Posterior cingulate gyrus (tissue), 11 donors: ENCODE measurements at regions not wholly inside any gene's neighbourhood (a gene's known extent, or its start where the extent isn't known, plus 50 kb on each side); places are given as distances from the start of the nearest gene placed in this dataset.
"Not testable (repeated sequence)": the region's sequence is repeated elsewhere in the genome, so short reads cannot be mapped to it uniquely, and the experiment has no call there.

Source experiments
- DNase-seq, 10 donors: peaks; one replicate each; pipeline versions ENCODE4 v3.0.0 to v3.0.0-alpha.2; 2020 to 2021; ENCODE audit warnings: mixed read lengths in 3 of 10
- intact Hi-C: fragments of 100-400 bp; cut with DNase I; formaldehyde crosslinking; loops from one replicate; pipeline ENCODE4 v1.15.1; 2023

GRCh38 chr2:89756616-89757015, 1065.1 kb downstream of the RPIA start:
- intact Hi-C loops, result not testable (repeated sequence)
- peak in 3 of 10 donors; percentile 18 to 60 (median 18) for DNase-seq

- intact Hi-C loops, result not testable (repeated sequence)
- peak in 3 of 10 donors; percentile 54 to 68 (median 59) for DNase-seq
Observed at GRCh38 chr2:89758332-89759026, 1067.0 kb downstream of the RPIA start.

DNA sequence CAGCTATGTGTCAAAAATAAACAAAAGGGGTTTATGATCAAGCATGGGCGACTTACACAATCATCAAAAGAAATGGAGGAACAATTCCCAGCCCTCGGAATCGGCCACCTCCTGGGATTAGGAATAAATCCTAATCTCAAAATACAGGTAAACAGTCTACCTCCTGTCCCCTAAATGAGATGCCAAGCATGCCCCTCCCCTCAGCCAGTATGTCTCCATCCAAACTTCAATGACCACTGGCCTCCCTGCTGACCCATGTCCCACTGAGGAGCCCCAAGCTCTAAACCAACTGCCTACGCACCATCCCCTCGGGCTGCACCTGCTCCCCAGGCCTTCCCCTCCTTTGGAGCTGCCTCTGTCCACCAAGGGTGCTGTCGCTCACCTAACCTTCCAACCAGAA, 1069.3 kb downstream of the RPIA start:
- intact Hi-C loops, result not testable (repeated sequence)
- DNase-seq, result peak in 2 of 10 donors; percentile 25 to 41

- DNase-seq, result peak in 1 of 10 donors; percentile 19
- intact Hi-C loops, result not testable (repeated sequence)
Observed at GRCh38 chr2:89761171-89761570, 1069.7 kb downstream of the RPIA start.

- DNase-seq, result peak in 1 of 10 donors; percentile 47
- intact Hi-C loops, result not testable (repeated sequence)
Observed at GRCh38 chr2:89761863-89762262, 1070.4 kb downstream of the RPIA start.

- DNase-seq, result peak in 3 of 10 donors; percentile 63 to 83 (median 82)
Observed at GRCh38 chr2:89762461-89763253, 1071.2 kb downstream of the RPIA start.

DNA sequence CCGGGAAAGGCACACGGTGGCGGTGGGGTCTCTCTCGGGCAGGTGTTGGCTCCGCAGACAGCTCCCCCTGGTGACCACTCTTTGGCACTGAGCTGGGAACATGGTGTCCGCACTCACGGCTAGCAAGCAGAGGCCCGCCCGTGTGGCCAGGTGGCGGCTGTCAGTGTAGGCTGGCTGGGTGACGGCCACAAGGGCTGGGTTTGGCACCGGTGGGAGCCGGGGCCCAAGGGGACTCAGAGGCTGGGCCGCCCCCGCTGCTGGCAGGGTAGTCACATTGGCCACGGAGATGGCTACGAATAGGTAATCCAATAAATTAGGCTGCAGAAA, 1071.7 kb downstream of the RPIA start:
- intact Hi-C loops, result no loop called here
- peak in 4 of 10 donors; percentile 30 to 87 (median 80) for DNase-seq

More at GRCh38 chr2:89762461-89763253, 1071.2 kb downstream of the RPIA start:
- intact Hi-C loops, result not testable (repeated sequence)

GRCh38 chr2:89763581-89764485, 1072.4 kb downstream of the RPIA start:
- DNase-seq, result peak in 4 of 10 donors; percentile 28 to 87 (median 74)
- intact Hi-C loops, result no loop called here

DNA sequence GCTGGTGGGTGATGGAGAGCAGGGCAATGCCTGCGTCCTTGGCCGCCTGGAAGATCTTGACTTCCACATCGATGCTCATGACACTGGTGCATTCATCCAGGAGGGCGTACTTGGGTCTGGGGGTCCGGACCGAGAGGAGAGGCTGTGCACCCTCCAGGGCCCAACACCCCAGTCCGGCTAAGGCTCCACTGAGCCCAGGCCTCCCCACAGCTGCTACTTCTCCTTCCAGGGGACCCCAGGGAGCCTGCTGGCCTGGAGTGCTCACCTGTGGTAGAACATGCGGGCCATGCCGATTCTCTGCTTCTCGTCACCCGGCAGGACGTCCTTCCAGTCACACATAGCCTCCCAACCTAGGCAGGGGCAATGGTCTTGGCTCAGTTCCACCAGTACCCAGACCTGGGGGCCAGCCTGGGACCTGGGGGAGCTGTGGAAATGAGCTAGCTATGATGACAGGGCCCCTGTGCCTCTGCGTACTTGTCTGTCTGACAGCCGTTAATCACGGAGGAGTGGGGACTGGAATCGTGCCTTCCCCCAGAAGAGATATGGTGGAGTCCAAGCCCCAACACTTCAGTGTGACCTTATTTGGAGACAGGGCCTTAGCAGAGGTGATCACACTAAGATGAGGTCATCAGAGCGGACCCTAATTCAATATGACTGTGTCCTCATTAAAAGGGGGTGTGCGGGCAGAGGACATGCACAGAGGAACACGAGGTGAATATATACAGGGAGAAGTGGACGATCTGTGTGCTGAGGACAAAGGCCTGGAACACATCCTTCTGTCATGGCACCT, 1073.3 kb downstream of the RPIA start:
- peak in 4 of 10 donors; percentile 26 to 86 (median 73) for DNase-seq
- intact Hi-C loops, result not testable (repeated sequence)

GRCh38 chr2:89765361-89765718, 1073.9 kb downstream of the RPIA start:
- intact Hi-C loops, result not testable (repeated sequence)

DNA sequence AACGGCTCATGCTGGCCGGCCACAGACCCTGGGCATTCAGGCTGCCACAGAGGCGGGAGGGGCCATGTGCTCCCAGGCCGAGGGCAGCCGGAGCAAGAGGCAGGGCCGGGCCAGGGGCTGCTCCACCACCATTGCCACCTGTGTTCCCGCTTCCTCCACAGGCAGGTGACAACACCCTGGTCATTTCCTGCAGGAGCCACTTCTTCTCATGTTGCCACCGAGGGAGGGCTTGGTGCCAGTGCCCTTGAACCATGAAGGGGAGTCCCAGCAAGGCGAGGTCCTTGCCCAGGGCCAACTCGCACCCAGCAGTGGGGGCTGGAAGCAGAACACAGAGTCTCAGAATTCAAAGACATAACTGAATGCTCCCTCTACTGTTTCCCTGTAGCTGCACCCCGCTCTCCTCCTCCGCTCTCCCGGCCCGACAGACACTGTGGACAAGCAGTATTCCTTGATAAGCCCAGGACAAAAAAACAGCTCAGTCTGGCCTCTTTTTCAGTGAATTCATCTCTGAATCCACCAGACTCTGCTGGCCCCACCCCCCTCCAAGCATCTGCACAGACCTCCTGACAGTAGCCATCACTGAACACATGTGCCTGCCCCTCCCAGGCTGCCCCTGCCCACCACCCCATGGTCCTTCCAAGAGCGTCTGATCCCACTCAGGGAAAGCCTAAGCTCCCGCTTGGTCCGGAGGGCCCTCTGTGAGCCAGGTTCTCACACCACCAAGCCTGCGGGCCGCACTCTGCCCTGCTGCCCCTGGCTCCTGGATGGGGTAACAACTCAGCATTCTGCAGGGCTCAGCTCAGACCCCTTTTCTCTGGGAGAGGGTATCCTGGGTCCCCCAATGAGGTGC, 1074.9 kb downstream of the RPIA start:
- peak in 4 of 10 donors; percentile 25 to 85 (median 70) for DNase-seq
- intact Hi-C loops, result not testable (repeated sequence)

More at GRCh38 chr2:89765361-89765718, 1073.9 kb downstream of the RPIA start:
- DNase-seq, result peak in 3 of 10 donors; percentile 50 to 85 (median 85)

- peak in 2 of 10 donors; percentile 69 to 77 for DNase-seq
Observed at GRCh38 chr2:89767058-89767457, 1075.6 kb downstream of the RPIA start.

DNA sequence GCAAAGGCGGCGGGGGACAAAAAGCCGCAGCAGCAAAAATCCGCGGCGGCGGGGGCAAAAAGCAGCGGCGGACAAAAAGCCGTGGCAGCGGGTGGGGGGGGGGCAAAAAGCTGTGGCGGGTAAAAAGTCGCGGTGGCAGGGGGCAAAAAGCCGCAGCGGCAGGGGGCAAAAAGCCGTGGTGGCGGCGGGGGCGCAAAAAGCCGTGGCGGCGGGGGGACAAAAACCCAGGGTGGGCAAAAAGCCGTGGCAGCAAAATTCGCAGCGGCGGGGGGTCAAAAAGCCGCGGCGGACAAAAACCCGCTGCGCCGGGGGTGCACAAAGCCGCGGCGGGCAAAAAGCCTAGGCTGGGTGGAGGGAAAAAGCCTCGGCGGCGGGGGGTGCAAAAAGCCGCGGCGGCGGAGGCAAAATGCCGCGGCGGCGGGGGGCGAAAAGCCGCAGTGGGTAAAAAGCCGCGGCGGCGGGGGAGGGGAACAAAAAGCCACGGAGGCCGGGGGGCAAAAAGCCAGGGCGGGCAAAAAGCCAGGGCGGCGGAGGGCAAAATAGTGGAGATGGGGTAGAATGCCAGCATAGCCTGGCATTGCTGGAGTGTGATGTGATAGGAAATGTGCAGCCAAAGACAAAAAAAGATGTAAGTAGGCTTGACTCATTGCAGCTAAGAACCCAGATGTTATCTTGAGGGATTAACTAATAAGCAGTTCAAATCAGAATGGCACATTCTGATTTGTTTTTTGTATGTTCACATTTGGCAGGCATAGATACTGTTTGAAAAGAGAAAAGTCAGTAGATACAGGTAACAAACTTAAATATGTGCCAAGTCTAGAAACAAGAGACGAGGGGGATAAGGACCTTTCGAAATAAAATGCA, 1076.3 kb downstream of the RPIA start:
- peak in 5 of 10 donors; percentile 25 to 89 (median 81) for DNase-seq
- intact Hi-C loops, result no loop called here

More at GRCh38 chr2:89767058-89767457, 1075.6 kb downstream of the RPIA start:
- intact Hi-C loops, result not testable (repeated sequence)

GRCh38 chr2:89775885-89776284, 1084.4 kb downstream of the RPIA start:
- intact Hi-C loops, result no loop called here
- DNase-seq, result no peak

- DNase-seq, result no peak
- intact Hi-C loops, result no loop called here
Observed at GRCh38 chr2:89780318-89780717, 1088.8 kb downstream of the RPIA start.

- intact Hi-C loops, result no loop called here
- no peak for DNase-seq
Observed at GRCh38 chr2:89781962-89782361, 1090.5 kb downstream of the RPIA start.

- intact Hi-C loops, result no loop called here
- DNase-seq, result no peak
Observed at GRCh38 chr2:89784960-89785359, 1093.5 kb downstream of the RPIA start.

DNA sequence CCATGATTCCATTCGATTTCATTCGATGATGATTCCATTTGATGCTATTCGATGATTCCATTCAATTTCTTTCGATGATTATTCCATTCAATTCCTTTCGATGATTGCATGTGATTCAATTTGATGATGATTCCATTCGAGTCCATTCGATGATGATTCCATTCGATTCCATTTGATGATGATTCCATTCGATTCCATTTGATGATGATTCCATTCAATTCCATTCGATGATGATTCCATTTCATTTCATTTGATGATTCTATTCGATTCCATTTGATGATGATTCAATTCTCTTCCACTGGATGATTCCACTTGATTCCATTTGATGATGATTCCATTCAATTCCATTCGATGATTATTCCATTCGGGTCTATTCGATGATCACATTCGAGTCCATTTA, 1094.1 kb downstream of the RPIA start:
- DNase-seq, intact Hi-C loops: not testable (repeated sequence)
